IPS-15b (cell line): ENCODE measurements at regions not wholly inside any gene's neighbourhood (a gene's known extent, or its start where the extent isn't known, plus 50 kb on each side); places are given as distances from the start of the nearest gene placed in this dataset.

Experiments used
- H3K27me3 ChIP-seq: one replicate; pipeline ENCODE4 v1.6.1; 2013; ENCODE audit warnings: low read length; ENCODE audit not compliant: control insufficient read depth, insufficient read depth
- H3K36me3 ChIP-seq: one replicate; pipeline ENCODE4 v1.6.1; 2013; ENCODE audit warnings: low read length; ENCODE audit not compliant: control insufficient read depth, insufficient read depth
- H3K4me1 ChIP-seq: one replicate; pipeline ENCODE4 v1.6.1; 2013; ENCODE audit warnings: mild to moderate bottlenecking, low read length; ENCODE audit not compliant: control insufficient read depth, insufficient read depth
- H3K4me3 ChIP-seq: one replicate; pipeline ENCODE4 v1.5.1; 2013; ENCODE audit warnings: low read depth, low read length
- H3K9ac ChIP-seq: one replicate; pipeline ENCODE4 v1.6.1; 2013; ENCODE audit warnings: low read depth, mild to moderate bottlenecking, low read length
- H3K9me3 ChIP-seq: one replicate; pipeline ENCODE4 v1.6.1; 2013; ENCODE audit warnings: mild to moderate bottlenecking, low read length; ENCODE audit not compliant: control insufficient read depth, insufficient read depth

DNA sequence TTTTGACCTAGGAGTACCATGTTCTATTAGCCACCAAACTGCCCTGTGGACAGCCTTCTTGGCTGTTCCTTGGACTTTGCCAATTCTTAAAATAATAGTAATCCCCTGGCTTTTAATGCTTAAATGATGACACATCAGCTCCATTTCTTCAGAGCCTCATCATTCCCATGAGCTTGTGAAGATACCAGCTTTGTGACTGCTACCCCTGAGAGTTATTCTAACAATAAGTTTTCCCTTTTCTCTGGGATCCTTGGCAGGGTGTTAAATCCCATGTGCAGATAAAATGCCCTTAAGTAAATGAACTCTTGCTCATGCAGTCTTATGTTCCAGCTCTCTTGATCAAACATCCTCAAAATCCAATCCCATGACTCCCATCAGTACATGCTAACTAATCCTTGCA, 415.3 kb downstream of the CETN3 start:
- no peaks in the 10 kb centered on the region for H3K36me3 ChIP-seq
- no peak overlapping the region for H3K9ac ChIP-seq
- H3K4me1 ChIP-seq = peaks cover 3% of the 10 kb centered on the region
- H3K9me3 ChIP-seq = no peaks in the 10 kb centered on the region
- H3K4me3 ChIP-seq = no peak overlapping the region
- peaks cover 6% of the 10 kb centered on the region for H3K27me3 ChIP-seq

- no peaks in the 10 kb centered on the region for H3K36me3 ChIP-seq
- H3K9me3 ChIP-seq = no peaks in the 10 kb centered on the region
- no peak overlapping the region for H3K9ac ChIP-seq
- H3K4me1 ChIP-seq = peaks cover 3% of the 10 kb centered on the region
- H3K4me3 ChIP-seq = no peak overlapping the region
- H3K27me3 ChIP-seq = peaks cover 4% of the 10 kb centered on the region
These were observed 417.4 kb downstream of the CETN3 start for GRCh38 chr5:89992201-89992600.

GRCh38 chr5:89991592-89991991, 418.0 kb downstream of the CETN3 start:
- Histone ChIP-seq H3K9me3 (no peaks in the 10 kb centered on the region), H3K9ac (no peak overlapping the region), H3K36me3 (no peaks in the 10 kb centered on the region), H3K27me3 (no peaks in the 10 kb centered on the region), H3K4me1 (peaks cover 3% of the 10 kb centered on the region), H3K4me3 (no peak overlapping the region)

- no peak overlapping the region for H3K4me3 ChIP-seq
- no peaks in the 10 kb centered on the region for H3K27me3 ChIP-seq
- H3K9me3 ChIP-seq = no peaks in the 10 kb centered on the region
- no peaks in the 10 kb centered on the region for H3K36me3 ChIP-seq
- H3K4me1 ChIP-seq = peaks cover 3% of the 10 kb centered on the region
- no peak overlapping the region for H3K9ac ChIP-seq
These were observed 419.8 kb downstream of the CETN3 start for GRCh38 chr5:89989776-89990175.

DNA sequence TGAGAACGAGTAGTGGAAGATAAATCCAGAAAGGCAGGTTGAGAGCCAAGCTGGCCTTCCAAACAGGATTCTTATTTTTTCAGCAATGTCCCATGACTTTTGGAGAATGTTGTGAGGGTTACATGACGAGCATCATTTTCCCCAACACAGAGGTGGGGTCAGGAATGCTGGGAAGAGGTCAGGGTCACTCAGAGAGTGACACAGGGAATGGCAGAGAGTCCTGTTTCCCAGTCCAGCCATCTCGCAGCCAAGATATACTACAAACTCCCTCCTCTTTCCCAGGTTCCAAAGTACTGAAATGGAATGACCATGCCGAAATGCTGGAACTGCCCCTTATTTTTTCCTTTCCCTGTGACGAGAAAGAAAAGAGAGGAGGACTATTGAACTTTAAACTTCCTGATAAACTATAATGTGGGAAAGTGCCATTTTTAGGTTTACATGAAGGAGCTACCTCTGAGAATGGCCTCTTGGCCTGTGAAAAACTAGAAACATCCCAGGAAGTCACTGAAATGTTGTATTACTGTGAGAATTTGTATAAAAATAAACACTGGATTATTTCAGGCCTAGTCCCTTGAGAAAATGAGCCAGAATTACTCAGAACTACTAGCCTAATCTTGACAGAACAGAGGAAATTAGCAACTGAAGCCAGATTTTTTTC, 420.4 kb downstream of the CETN3 start:
- Histone ChIP-seq H3K4me1 (peaks cover 3% of the 10 kb centered on the region), H3K27me3 (no peaks in the 10 kb centered on the region), H3K9me3 (no peaks in the 10 kb centered on the region), H3K9ac (no peak overlapping the region), H3K36me3 (no peaks in the 10 kb centered on the region), H3K4me3 (no peak overlapping the region)

GRCh38 chr5:89988129-89988810, 421.3 kb downstream of the CETN3 start:
- Histone ChIP-seq H3K4me1 (peaks cover 3% of the 10 kb centered on the region), H3K36me3 (no peaks in the 10 kb centered on the region), H3K9ac (no peak overlapping the region), H3K4me3 (no peak overlapping the region), H3K9me3 (no peaks in the 10 kb centered on the region), H3K27me3 (no peaks in the 10 kb centered on the region)

- Histone ChIP-seq H3K27me3 (no peaks in the 10 kb centered on the region), H3K36me3 (no peaks in the 10 kb centered on the region), H3K4me3 (no peak overlapping the region), H3K9ac (no peak overlapping the region), H3K9me3 (no peaks in the 10 kb centered on the region), H3K4me1 (peaks cover under 1% of the 10 kb centered on the region)
These were observed 426.3 kb downstream of the CETN3 start for GRCh38 chr5:89983216-89983615.

GRCh38 chr5:89981878-89982773, 427.4 kb downstream of the CETN3 start:
- no peaks in the 10 kb centered on the region for H3K4me1 ChIP-seq
- H3K9ac ChIP-seq = no peak overlapping the region
- H3K27me3 ChIP-seq = no peaks in the 10 kb centered on the region
- H3K9me3 ChIP-seq = no peaks in the 10 kb centered on the region
- H3K4me3 ChIP-seq = no peak overlapping the region
- H3K36me3 ChIP-seq = no peaks in the 10 kb centered on the region

DNA sequence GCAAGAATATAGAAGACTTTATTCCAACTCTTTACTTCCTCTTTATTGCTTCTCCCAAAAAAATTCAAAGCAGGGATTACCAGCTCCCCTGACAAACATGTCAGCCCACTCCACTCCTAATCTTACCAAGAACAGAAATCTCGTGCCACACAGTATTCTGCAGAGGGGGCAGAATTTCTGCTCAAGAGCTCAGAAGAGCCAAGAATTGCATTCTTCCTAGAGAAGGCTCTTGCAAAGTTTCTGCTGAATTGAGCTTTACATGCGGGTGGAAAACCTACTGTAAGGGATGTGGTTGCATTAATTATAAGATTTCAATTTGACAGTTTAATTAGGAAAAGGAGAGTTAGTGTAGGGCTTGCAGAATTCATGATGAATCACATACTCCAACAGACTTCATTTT, 428.5 kb downstream of the CETN3 start:
- no peaks in the 10 kb centered on the region for H3K27me3 ChIP-seq
- no peaks in the 10 kb centered on the region for H3K4me1 ChIP-seq
- no peak overlapping the region for H3K4me3 ChIP-seq
- no peaks in the 10 kb centered on the region for H3K36me3 ChIP-seq
- H3K9me3 ChIP-seq = no peaks in the 10 kb centered on the region
- H3K9ac ChIP-seq = no peak overlapping the region

DNA sequence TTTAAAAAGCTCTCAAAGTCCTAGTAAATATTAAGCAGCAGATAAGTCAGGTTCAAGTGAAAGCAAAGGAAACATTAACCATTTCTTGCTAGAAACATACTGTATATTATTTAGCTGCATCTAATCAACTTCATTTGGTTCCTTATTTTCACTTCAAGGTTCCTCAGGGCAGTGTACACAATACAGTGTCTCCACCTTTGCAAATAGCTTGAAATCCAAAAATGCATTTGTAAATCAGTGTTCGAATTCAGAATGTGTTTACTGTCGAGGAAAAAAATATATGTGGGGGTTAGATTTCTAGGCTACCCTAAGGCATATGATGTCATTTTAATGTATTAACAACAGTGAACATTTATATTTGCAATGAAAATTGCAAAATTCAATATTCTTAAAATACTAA, 436.0 kb downstream of the CETN3 start:
- Histone ChIP-seq H3K27me3 (no peaks in the 10 kb centered on the region), H3K9me3 (no peaks in the 10 kb centered on the region), H3K4me1 (no peaks in the 10 kb centered on the region), H3K9ac (no peak overlapping the region), H3K36me3 (no peaks in the 10 kb centered on the region), H3K4me3 (no peak overlapping the region)

DNA sequence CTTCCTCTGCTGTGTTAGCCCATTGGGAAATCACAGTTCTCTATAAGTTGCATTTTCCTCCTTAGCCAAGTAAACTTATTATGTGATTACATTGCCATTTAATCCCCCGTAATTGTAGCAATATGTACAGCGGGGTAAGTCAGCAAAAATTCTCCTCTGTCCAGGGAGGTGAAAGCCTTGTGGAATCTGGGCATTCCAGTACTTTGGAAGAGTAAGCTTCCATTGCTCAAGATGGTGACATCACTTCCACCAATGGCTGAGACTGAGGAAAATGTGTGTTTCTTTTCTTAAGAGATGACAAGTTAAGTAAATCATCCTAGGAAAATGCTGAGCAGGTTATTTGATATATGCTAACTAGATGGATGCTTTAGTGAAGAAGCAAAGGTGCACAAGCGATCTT, 436.7 kb downstream of the CETN3 start:
- Histone ChIP-seq H3K4me3 (no peak overlapping the region), H3K4me1 (no peaks in the 10 kb centered on the region), H3K9me3 (no peaks in the 10 kb centered on the region), H3K9ac (no peak overlapping the region), H3K27me3 (no peaks in the 10 kb centered on the region), H3K36me3 (no peaks in the 10 kb centered on the region)
